NOMO-1 (cell line): ENCODE measurements at regions not wholly inside any gene's neighbourhood (a gene's known extent, or its start where the extent isn't known, plus 50 kb on each side); places are given as distances from the start of the nearest gene placed in this dataset.
"Not testable (repeated sequence)": the region's sequence is repeated elsewhere in the genome, so short reads cannot be mapped to it uniquely, and the experiment has no call there.

Experiments
- DNase-seq, 2 experiments: peaks; one replicate each; lab custom pipeline; 2025; ENCODE audit not compliant: unreplicated experiment in 2 of 2; lab: John Stamatoyannopoulos, UW

GRCh38 chr4:97300561-97300960 lies 842.7 kb downstream of the STPG2 start:
- DNase-seq, result no peak

- no peak for DNase-seq
Measured at GRCh38 chr4:97305351-97305750, 837.9 kb downstream of the STPG2 start.

DNA sequence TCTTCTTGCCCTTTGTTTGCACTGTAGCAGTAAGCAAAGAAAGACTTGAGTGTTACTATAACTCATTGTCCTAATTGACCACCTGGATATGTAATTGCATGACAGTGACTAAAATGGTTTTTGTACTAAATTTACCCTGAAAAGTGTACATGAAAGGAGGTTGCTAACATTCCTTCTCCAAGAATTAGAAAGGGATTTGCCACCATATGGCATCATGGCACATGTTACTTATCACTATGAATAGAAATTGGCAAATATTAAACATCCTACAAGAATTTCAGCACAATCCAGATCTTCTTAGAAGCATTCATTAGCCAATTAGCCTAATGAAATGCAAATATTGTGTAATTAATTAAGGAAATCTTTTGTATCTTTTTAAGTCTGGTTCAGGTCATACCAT lies 834.2 kb downstream of the STPG2 start:
- DNase-seq, result no peak

DNA sequence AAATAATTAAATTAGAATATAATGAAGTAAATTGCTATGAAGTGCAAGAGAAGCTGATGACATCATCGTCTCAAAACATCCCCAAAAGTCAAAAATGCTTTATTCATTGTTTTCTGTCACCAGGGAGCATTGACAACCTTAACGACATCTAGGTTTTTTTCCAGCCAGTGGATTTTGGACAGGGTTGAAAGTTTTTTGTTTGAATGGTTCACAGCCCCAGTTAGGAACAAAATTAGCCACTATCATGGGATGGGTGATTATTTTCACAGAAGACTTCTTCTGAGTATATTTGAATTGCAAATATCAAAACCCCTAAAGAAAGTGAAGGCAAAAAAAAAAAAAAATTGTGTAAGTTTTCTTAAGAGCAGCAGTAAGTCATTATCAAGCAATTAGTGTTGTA lies 826.1 kb downstream of the STPG2 start:
- DNase-seq, result no peak

DNA sequence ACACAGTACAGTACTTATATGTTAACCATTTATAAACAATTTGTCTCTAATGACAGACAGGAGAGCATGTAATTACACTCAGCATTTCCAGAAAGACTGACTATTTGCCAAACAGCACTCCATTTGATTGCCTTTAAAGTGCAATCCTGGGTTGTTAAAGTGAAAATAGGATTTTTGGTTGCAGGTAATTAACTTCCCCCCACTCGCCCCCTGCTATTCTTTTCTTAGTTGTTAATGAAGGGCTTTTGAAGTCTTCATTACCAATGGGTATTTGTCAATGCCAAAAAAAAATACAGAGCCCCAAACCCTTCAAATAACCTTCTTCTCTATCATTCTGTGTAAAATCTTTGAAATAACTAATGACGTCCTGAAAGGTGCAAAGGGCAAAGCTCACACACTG lies 825.6 kb downstream of the STPG2 start:
- no peak for DNase-seq

DNA sequence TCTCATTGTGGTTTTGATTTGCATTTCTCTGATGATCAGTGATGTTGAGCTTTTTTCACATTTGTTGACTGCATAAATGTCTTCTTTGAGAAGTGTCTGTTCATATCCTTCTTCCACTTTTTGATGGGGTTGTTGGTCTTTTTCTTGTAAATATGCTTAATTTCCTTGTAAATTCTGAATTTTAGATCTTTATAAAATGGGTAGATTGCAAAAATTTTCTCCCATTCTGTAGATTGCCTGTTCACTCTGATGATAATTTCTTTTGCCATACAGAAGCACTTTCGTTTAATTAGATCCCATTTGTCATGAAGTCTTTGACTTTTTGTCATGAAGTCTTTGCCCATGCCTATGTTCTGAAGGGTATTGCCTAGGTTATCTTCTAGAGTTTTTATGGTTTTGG lies 817.5 kb downstream of the STPG2 start:
- not testable (repeated sequence) for DNase-seq

GRCh38 chr4:97330917-97331316 lies 812.4 kb downstream of the STPG2 start:
- no peak for DNase-seq

GRCh38 chr4:97334348-97334747 lies 808.9 kb downstream of the STPG2 start:
- DNase-seq, result no peak

DNA sequence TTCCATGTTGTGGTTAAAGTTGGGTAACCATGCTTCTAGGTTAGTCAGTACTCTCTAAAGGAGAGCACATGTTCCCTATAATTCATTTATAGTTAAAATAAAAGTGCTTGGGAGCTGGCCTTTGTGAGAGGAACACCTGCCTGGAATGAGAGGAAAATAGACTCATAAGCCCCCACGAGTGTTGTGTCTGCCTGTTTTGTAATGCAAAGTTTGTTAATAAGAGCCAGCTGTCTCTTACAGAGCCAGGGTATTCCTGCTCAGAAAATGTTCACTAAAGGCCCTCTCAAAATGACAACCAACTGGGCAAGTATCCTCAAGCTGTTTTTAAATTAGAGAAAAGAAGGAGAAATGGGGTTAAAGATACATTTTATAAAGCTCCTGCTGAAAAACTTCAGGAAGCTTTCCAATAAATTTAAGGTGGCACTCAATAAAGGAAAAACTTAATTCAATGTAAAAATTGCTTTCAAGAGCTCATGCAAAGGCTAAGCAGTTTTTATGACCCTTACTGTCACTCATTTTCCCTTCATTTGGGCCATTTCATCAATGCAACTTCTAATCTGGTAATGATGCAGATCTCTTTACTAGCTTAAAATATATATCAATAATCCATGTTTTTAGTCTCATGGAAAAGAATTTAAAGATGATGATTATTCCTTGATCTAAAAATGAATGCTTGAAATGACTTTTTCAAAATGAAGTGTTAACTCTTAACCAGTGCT lies 793.6 kb downstream of the STPG2 start:
- DNase-seq, result no peak

GRCh38 chr4:97353876-97354275 lies 789.4 kb downstream of the STPG2 start:
- DNase-seq, result no peak

DNA sequence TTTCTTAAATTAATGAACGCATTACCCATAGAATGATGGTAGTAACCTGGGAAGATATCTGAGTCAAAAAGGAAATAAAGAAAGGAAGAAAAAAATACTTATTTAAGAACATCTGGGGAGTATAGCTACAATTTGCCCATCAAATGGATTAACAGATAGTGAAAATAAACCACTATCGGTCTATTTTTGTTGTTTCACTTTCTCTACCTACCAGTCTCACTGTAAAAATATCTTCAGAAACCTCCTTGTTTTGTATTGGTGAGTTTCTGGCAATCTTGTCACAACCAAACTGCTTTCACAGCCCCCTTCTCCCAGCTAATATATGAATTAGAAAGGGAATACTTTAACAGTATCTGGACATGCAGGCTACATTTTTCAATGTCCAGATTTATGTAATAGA lies 783.5 kb downstream of the STPG2 start:
- no peak for DNase-seq

DNA sequence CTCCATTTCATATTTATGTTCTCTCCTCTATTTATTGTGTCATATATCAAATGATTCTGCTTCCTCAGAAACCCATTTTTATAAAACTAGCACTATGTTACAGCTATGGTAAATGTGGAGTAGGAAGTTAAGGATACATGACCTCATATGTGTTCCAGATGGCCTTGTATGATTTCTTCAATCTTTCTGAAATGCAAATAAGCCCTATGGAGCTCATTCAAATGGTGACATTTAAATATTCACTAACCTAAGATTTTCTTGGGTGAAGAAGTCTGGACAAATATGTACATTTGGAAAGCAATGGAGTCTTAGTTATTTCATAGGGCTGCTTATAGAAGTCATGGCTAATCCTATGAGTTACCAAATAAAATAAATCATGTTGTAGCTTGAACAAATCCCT lies 782.5 kb downstream of the STPG2 start:
- DNase-seq, result no peak

- DNase-seq, result no peak
Measured at GRCh38 chr4:97367878-97368277, 775.4 kb downstream of the STPG2 start.

GRCh38 chr4:97370568-97370967 lies 772.7 kb downstream of the STPG2 start:
- DNase-seq, result no peak

DNA sequence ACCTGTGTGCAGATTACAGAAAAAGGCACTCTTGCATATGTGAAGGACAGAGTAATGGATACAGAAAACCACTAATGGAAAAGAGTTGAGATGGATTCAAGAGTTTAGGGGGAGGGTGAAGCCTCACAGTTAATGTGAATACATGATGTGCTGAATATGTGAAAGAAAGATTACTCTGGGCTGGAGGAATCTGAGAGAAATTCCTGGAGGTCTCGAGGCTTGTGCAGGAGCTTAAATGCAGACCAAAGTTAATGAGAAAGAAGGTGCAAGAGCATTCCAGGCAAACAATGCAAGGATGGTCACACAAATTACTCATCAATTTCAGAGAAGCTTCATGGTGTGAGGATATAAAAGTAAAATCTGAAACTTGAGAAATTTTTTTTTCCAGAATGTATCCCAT lies 768.8 kb downstream of the STPG2 start:
- no peak for DNase-seq

DNA sequence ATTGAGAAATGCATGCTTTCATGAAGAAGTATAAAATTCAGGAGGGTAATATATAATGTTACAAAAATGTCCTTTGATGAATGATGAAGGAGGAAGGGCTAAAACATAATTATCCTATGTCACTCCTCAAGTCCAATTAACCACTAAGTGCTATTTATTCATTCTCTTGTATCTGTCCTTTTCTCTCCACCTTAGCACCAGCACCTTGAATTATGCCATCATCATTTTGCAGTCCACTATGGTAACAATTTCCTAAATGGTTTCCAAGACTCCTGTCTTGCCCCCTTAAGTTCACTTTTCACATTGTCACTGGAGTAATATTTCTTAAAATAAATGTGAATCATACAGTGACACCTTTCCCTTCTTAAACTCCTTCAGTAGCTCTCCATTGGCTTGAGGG lies 756.3 kb downstream of the STPG2 start:
- no peak for DNase-seq

GRCh38 chr4:97394653-97395052 lies 748.6 kb downstream of the STPG2 start:
- no peak for DNase-seq

DNA sequence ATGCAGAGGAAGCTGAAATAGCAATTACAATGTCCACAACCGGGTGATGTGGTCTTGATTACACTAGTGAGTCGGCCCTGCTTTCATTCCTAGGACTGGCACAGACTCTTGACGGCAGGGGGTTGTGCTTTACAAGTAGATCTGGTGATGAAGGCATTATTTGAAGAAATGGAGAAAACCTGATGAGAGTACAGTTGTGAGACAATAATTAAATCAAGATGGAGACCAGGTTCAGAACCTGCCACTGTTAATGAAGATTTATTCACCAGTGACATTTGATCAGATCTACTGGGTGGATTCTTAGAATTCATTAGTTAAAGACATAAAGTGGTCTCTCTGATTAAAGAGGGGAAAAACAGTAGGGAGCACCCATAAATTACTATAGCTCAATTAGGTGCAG lies 747.2 kb downstream of the STPG2 start:
- no peak for DNase-seq

- no peak for DNase-seq
Measured at GRCh38 chr4:97396605-97397004, 746.7 kb downstream of the STPG2 start.

- no peak for DNase-seq
Measured at GRCh38 chr4:97404876-97405523, 738.3 kb downstream of the STPG2 start.

DNA sequence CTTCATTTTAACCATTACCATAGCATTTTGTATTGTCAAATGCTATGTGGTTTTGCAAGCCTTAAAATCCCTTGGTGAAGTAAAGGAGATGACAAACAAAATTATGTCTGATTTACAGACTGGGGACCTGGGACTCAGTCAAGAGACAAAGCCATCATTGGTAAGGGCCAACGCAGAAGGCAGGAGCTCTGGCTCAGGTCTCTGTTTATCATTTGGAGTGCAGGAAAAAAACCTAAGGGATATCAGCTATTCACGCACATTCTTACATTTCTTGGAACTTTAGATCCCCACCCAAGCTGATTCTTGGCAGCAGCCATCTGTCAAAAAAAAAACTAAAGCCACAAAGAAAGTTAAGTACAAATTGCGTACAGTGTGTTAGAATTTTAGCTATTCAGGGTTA lies 731.9 kb downstream of the STPG2 start:
- no peak for DNase-seq

DNA sequence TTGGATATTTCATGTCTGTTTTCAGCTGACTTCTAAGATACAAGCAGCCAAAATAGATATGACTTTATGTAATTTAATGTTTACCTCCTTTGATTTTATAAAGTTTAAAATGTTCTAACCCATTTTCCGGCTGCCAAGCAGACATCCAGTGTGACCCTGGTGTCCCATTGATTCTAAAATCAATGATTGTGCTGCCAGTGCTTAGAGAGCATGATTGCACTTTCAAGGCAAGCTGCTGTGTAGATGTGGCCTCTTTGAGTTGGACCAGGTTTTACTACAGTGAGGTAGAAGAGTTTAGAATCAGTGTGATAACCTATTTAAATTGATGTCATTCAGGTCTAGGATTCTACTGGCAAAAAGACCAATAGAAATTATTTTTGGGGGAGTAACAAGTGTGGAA lies 730.9 kb downstream of the STPG2 start:
- DNase-seq, result no peak

GRCh38 chr4:97414161-97414560 lies 729.1 kb downstream of the STPG2 start:
- DNase-seq, result no peak
